Activated CD4-positive, alpha-beta T cell treated with anti-CD3 and anti-CD28 coated beads for 36 hours (primary cell): ENCODE measurements at regions not wholly inside any gene's neighbourhood (a gene's known extent, or its start where the extent isn't known, plus 50 kb on each side); places are given as distances from the start of the nearest gene placed in this dataset.

Source experiments
- ATAC-seq: fragments of 200-7000 bp; cut with Tn5 transposase; one replicate; pipeline ENCODE4 v1.10.0; 2021; ENCODE audit warnings: mild to moderate bottlenecking, moderate library complexity
- CTCF ChIA-PET: fragments of 350-600 bp; sonication (Branson Sonifier 250); formaldehyde crosslinking; loops from one replicate; lab custom pipeline; 2021; ENCODE audit warnings: antibody characterized with exemption; lab: Charles Lee
- POLR2A ChIA-PET: fragments of 350-600 bp; sonication (Branson Sonifier 250); formaldehyde crosslinking; loops from one replicate; lab custom pipeline; 2021; ENCODE audit warnings: antibody characterized with exemption, inconsistent platforms; lab: Charles Lee
- DNase-seq: peaks from one replicate; pipeline ENCODE4 v3.0.0-alpha.2; 2020
- H3K27ac Mint-ChIP-seq: one replicate; pipeline ENCODE4 v1.8.0; 2021; ENCODE audit warnings: mixed read lengths
- H3K27me3 Mint-ChIP-seq: one replicate; pipeline ENCODE4 v1.8.0; 2021; ENCODE audit warnings: mixed read lengths
- H3K36me3 Mint-ChIP-seq: one replicate; pipeline ENCODE4 v1.8.0; 2021; ENCODE audit warnings: low read depth, mixed read lengths
- H3K4me1 Mint-ChIP-seq: one replicate; pipeline ENCODE4 v1.8.0; 2021; ENCODE audit warnings: mixed read lengths
- H3K4me3 Mint-ChIP-seq: one replicate; pipeline ENCODE4 v1.8.0; 2021; ENCODE audit warnings: mild to moderate bottlenecking, moderate library complexity, mixed read lengths
- H3K9me3 Mint-ChIP-seq: one replicate; pipeline ENCODE4 v1.8.0; 2021; ENCODE audit warnings: low read depth, mixed read lengths
- intact Hi-C, 2 experiments: fragments of 100-400 bp; cut with DNase I in 1 of 2; cut with micrococcal nuclease in 1 of 2; formaldehyde crosslinking; loops; one replicate each; pipeline versions ENCODE4 v1.14.2 to v1.15.1; 2022 to 2024; cut with DNase I, micrococcal nuclease

DNA sequence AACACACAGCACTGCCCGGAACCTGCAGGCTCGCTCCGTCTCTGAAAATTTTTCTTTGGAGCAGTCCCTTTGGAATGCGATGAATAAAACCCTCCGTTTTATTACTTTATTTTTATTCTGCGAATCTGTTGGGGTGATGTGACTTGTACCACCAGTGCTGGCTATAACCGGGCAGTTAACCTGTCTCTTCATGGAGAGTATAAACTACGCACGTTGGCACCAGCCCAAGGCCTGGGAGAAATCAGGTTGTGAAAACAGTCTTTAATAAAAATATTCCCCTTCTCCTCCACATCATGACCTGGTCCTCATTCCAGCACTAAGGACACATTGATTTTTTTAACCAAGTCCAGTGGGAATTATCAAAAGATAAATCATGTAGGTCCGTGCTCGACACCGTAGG, 116.8 kb downstream of the WNT5A start:
- Mint-ChIP-seq H3K4me1 (no peaks in the 10 kb centered on the region), H3K4me3 (no peak overlapping the region), H3K36me3 (no peaks in the 10 kb centered on the region), H3K27me3 (no peaks in the 10 kb centered on the region), H3K27ac (no peak overlapping the region), H3K9me3 (no peaks in the 10 kb centered on the region)
- no peak for ATAC-seq
- CTCF ChIA-PET = no interaction called here
- POLR2A ChIA-PET = no interaction called here
- intact Hi-C loops = no loop called here
- DNase-seq = no peak

DNA sequence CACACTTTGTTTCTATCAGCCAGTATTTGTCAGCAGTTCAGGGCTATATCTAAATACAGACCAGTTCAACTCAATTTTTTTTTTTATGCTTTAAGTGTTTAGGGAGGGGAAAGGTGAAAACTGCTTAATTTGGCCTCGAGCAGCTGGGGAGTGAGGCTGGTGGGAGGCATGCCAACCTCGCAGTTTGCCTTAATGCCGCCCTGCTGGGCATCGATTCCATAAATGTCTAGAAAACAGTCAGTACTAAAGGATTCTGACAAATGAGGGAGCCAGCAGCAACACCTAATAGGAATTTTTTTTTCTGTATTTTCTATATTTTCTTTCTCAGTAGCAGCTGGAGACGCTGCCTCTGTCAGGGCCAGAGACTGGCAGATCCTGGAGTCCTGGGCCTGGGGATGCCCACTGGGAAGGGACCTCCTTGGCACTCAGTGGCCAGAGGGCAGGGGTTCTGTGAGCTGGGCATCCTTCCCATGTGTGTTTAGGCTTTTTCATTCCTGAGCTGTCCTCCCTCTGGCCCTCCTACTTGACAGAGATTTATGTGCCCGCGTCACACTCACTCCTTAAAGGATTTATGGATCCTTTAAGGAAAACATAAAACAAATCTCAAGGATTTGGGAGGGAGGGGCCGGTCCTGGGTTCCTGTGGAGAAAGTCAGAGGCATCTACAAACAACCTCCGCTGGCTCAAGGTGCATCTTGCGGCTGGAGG, 117.8 kb downstream of the WNT5A start:
- ChIA-PET POLR2A (no interaction called here), CTCF (interaction anchor here (0.6 kb wide), 1 partner anchor 520 kb away, joined by 3 read pairs; no protein-coding TSS in a partner anchor)
- H3K36me3 Mint-ChIP-seq = no peaks in the 10 kb centered on the region
- ATAC-seq (no peak), DNase-seq (no peak)
- H3K4me1 Mint-ChIP-seq = no peaks in the 10 kb centered on the region
- H3K4me3 Mint-ChIP-seq = no peak overlapping the region
- H3K9me3 Mint-ChIP-seq = no peaks in the 10 kb centered on the region
- intact Hi-C loops = no loop called here
- no peak overlapping the region for H3K27ac Mint-ChIP-seq
- no peaks in the 10 kb centered on the region for H3K27me3 Mint-ChIP-seq

DNA sequence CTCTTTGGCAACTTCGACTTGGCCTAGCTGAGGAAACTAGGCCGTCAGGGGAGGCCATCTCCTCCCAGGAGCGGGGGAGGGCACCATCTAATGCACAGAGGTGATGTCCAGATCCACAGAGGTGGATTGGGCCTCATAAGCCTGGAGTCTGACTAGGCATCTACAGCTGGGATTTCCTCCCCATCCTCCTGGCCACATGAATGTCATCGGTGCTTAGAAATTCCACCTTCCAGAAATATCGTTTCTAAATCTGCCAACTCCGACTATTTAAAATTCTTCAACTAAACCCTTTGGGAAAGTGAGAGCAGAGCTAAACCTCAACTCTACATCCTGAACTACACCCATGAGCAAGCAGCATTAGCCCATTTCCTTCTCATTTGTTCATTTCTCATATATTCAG, 118.7 kb downstream of the WNT5A start:
- ChIA-PET POLR2A (no interaction called here), CTCF (interaction anchor here (0.6 kb wide), 1 partner anchor 519 kb away, joined by 3 read pairs; no protein-coding TSS in a partner anchor)
- Mint-ChIP-seq H3K36me3 (no peaks in the 10 kb centered on the region), H3K9me3 (no peaks in the 10 kb centered on the region), H3K4me3 (no peak overlapping the region), H3K27me3 (no peaks in the 10 kb centered on the region), H3K4me1 (no peaks in the 10 kb centered on the region), H3K27ac (no peak overlapping the region)
- ATAC-seq = no peak
- DNase-seq = no peak
- intact Hi-C loops = no loop called here

DNA sequence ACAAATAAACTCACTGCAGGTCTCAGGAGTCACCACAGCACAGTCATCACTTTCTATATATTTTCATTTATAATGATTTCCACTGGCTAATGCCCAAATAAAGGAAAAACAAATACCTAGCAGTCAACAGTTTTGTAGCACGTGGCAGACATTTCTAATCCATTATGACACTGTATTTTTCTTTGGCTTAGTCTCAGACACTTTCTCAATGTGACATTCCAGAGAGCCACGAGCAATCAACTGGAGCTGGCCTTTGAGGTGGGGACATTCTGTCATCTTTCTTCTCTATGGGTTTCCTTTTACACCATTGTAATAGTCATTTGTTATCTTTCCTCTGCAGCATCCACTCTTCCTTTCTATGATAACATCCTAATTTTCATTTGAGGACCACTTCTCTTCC, 119.7 kb downstream of the WNT5A start:
- CTCF ChIA-PET = no interaction called here
- intact Hi-C loops = no loop called here
- DNase-seq = no peak
- POLR2A ChIA-PET = no interaction called here
- Mint-ChIP-seq H3K4me1 (no peaks in the 10 kb centered on the region), H3K27me3 (no peaks in the 10 kb centered on the region), H3K9me3 (no peaks in the 10 kb centered on the region), H3K4me3 (no peak overlapping the region), H3K36me3 (no peaks in the 10 kb centered on the region), H3K27ac (no peak overlapping the region)
- ATAC-seq = no peak

DNA sequence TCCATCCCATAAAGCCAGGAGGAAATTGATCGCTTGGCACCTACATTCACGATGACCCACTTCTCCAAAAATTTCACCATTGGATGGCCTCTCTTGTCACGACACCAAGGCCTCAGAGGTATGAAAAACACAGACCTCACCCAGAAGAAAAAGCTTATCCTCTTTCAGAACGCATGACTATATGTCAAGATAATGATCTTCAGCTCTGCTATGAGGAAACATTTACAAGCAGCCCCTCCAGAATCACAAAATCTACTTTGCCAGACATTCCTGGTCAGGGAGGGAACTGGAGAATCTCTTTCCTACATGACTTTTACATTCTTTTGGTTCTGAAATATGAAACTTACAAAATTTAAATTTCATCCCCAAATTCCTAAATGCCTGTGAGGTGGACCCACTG, 122.7 kb downstream of the WNT5A start:
- Mint-ChIP-seq H3K4me1 (no peaks in the 10 kb centered on the region), H3K36me3 (no peaks in the 10 kb centered on the region), H3K9me3 (peaks cover 1% of the 10 kb centered on the region), H3K27me3 (no peaks in the 10 kb centered on the region), H3K27ac (no peak overlapping the region), H3K4me3 (no peak overlapping the region)
- DNase-seq = no peak
- ATAC-seq = no peak
- ChIA-PET POLR2A (no interaction called here), CTCF (no interaction called here)
- intact Hi-C loops = no loop called here

DNA sequence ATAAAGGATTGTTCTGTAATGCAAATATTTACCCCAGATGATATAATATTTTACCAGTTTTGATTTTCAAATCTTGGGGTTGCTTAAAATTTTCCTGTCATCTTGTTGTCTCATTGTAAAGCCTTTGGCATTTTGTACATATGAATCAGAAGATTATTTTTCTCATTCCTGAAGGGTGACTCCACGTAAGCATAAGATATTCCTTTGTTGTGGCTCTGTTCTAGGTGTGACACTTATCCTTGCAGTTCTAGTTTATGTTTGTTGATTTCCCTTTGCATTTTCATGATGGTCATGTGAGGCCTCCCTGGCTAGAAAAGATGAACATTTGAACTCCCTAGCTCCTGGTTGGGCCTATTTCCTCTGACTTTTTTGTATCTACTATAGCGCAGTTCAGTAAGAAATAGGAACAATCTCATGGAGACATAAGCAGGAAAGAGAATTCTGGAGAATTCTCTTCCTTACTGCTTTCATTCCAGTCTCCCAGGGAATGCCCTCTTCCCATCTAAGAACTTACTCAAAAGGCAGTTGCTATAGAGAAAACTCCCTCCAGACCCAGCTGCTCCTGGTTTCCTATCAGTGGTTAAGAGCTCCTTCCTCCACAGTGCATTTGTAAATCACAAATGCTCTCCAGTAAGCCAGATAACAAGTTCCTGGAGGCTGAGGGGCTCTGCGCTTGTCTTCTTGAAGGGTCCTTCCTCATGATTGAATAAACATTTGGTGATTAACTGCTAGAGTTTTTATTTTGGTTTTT, 124.7 kb downstream of the WNT5A start:
- H3K27ac Mint-ChIP-seq = no peak overlapping the region
- H3K36me3 Mint-ChIP-seq = no peaks in the 10 kb centered on the region
- POLR2A ChIA-PET = no interaction called here
- intact Hi-C loops = no loop called here
- no peak overlapping the region for H3K4me3 Mint-ChIP-seq
- no peaks in the 10 kb centered on the region for H3K27me3 Mint-ChIP-seq
- DNase-seq = no peak
- H3K9me3 Mint-ChIP-seq = peaks cover 2% of the 10 kb centered on the region
- CTCF ChIA-PET = interaction anchor here (1.1 to 1.2 kb wide), 2 partner anchors 12 kb away, joined by 3 to 5 read pairs; no protein-coding TSS in a partner anchor
- H3K4me1 Mint-ChIP-seq = no peaks in the 10 kb centered on the region
- ATAC-seq = no peak

DNA sequence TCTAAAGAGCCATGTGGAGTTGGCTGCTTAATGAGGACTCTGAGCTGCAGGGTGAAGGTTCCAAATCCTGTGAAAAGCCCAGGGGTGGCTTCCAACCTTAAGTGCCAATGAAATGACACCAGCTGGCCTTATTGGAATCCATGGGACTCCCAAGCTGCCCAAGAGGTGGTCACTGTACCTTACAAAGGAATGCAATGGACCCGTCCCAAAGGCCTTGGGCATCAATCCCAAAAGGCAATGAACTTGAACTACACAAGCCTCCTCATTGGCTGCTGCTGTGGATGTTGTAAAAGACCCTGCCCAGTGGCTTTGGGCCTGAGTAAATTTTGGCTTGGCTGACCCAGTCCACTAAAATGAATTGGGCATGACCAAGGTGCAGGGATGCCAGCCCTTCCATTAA, 129.3 kb downstream of the WNT5A start:
- DNase-seq (no peak), ATAC-seq (no peak)
- intact Hi-C loops = no loop called here
- Mint-ChIP-seq H3K27ac (no peak overlapping the region), H3K9me3 (peaks cover 2% of the 10 kb centered on the region), H3K4me1 (no peaks in the 10 kb centered on the region), H3K36me3 (no peaks in the 10 kb centered on the region), H3K4me3 (no peak overlapping the region), H3K27me3 (no peaks in the 10 kb centered on the region)
- ChIA-PET POLR2A (no interaction called here), CTCF (interaction anchor here (0.6 kb wide), 1 partner anchor 661 kb away, joined by 4 read pairs; no protein-coding TSS in a partner anchor)

DNA sequence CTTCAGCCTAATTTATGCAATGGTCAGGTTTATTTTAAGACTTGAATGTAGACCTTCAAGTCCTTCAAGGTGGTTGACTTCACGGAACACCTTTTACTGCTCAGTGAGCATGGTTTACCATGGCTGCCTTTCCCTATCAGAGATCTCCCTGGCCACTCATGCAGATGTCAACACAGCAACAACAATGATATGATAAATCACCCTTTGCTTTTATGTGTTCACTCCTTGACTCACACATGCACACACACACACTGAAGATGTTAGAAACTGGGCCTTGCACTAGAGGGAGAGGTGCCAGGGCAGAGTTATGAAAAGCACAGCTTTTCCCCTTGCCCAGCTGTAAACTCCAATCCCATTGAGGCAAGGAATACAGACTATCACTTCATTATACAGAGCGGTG, 134.4 kb downstream of the WNT5A start:
- ChIA-PET CTCF (no interaction called here), POLR2A (no interaction called here)
- ATAC-seq = no peak
- intact Hi-C loops = no loop called here
- Mint-ChIP-seq H3K9me3 (peaks cover 4% of the 10 kb centered on the region), H3K4me1 (no peaks in the 10 kb centered on the region), H3K36me3 (no peaks in the 10 kb centered on the region), H3K27ac (no peak overlapping the region), H3K4me3 (no peak overlapping the region), H3K27me3 (no peaks in the 10 kb centered on the region)
- no peak for DNase-seq

DNA sequence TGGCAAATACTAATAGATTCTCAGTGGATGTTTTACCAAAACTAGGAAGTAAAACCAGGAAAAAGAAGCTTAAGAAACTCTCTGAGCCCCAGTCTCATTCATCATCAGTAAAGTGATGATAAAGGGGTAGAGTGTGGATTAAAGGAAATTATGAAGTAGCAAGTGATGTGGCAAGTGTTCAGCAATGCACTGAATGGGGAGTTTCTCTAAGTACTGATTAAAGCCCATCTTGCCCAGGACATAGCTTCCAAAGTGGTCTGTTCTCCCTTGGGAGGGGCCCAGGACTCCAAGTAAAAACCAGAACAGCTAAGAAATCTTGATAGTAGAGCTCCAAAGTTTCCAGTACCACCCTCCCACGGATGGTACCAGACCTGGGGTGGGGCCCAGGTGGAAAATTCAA, 137.3 kb downstream of the WNT5A start:
- intact Hi-C loops = no loop called here
- H3K27me3 Mint-ChIP-seq = no peaks in the 10 kb centered on the region
- no peak overlapping the region for H3K27ac Mint-ChIP-seq
- DNase-seq = no peak
- peaks cover 7% of the 10 kb centered on the region for H3K9me3 Mint-ChIP-seq
- no peak overlapping the region for H3K4me3 Mint-ChIP-seq
- no peak for ATAC-seq
- ChIA-PET POLR2A (no interaction called here), CTCF (interaction anchor here (0.7 kb wide), 1 partner anchor 12 kb away, joined by 5 read pairs; no protein-coding TSS in a partner anchor)
- H3K4me1 Mint-ChIP-seq = no peaks in the 10 kb centered on the region
- H3K36me3 Mint-ChIP-seq = no peaks in the 10 kb centered on the region

DNA sequence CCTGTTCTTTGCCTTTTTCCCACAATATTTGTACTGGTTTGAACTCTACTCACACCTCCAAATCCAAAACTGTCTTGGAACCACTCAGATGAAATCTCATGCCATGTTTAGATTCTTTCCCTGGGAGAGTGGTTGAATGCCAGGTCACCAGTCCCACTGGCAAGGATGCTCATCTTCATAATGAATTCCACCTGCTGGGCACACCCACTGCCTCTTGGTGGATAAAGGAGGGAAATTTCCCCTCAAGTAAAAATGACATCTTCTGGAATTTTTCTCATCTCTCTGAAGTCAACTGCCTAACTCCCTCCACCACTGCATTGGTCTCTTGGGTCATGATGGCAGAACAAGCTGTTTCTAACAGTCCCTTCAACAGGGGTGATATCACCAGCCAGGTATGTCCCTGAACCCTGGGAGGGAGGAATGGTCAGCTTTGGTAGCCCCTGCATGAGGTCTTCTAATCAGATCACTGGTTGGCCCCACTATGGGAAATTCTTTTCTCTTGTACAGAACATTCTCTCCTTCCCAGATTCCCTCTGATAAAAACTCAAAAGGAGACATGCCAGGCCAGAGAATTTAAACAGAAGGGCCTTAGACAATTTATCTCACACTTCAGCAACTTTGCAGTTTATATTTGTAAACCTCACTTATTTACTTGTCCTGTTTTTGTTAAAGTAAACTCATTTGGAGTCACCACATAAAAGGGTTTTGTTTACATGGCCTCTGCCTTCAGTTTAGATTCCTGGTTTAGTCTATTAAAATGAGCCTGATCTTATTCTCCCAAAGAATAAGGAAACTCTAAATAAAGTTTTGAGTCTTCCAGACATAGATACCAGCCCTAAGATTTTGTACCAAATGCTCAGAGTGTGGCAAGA, 143.4 kb downstream of the WNT5A start:
- ChIA-PET POLR2A (no interaction called here), CTCF (no interaction called here)
- Mint-ChIP-seq H3K4me3 (no peak overlapping the region), H3K27ac (no peak overlapping the region), H3K4me1 (no peaks in the 10 kb centered on the region), H3K36me3 (no peaks in the 10 kb centered on the region), H3K27me3 (peaks cover 3% of the 10 kb centered on the region), H3K9me3 (peaks cover 3% of the 10 kb centered on the region)
- no peak for DNase-seq
- ATAC-seq = no peak
- intact Hi-C loops = no loop called here

DNA sequence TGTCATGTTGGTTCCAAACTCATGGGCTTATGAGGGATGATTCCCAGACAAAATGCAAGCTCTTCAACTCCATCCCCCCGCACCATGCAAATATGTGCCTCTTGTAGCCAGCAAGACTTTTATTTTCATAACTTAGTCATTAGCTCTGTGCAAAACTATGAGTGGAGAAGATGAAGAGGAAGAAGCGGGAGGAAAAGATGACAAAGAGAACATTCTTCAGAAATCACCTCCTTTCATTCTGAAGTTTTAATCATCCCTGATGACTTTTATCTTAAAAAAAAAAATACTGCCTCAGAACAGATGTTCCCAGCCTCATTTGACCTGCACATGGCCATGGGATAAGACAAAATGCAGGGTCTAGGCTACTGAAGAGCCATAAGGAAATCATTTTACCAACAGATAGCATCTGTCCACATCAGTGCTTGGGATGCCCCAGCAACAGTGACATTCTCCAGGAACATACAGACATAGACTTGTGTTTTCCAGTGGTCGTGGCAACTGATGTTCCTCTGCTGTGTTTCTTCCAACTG, 145.5 kb downstream of the WNT5A start:
- ATAC-seq = no peak
- peaks cover 3% of the 10 kb centered on the region for H3K9me3 Mint-ChIP-seq
- intact Hi-C loops = no loop called here
- ChIA-PET CTCF (no interaction called here), POLR2A (no interaction called here)
- peaks cover 3% of the 10 kb centered on the region for H3K27me3 Mint-ChIP-seq
- H3K36me3 Mint-ChIP-seq = no peaks in the 10 kb centered on the region
- no peak overlapping the region for H3K27ac Mint-ChIP-seq
- no peaks in the 10 kb centered on the region for H3K4me1 Mint-ChIP-seq
- H3K4me3 Mint-ChIP-seq = no peak overlapping the region
- DNase-seq = no peak
